ENCODE measurements at regions not wholly inside any gene's neighbourhood (a gene's known extent, or its start where the extent isn't known, plus 50 kb on each side); places are given as distances from the start of the nearest gene placed in this dataset.

- no peak for TF ChIP-seq POLR2A (IDR thresholded peaks at IDR 0.05)
- TF ChIP-seq CTCF (IDR thresholded peaks at IDR 0.05) = peak in 5 of 12 donors; percentile 12 to 33 (median 27)
These were observed 76.6 kb downstream of the HSPA13 start for GRCh38 chr21:14306126-14306907.
